Activated naive CD8-positive, alpha-beta T cell treated with anti-CD3 and anti-CD28 coated beads for 36 hours (primary cell): ENCODE measurements at regions not wholly inside any gene's neighbourhood (a gene's known extent, or its start where the extent isn't known, plus 50 kb on each side); places are given as distances from the start of the nearest gene placed in this dataset.

Experiments used
- DNase-seq: peaks from one replicate; pipeline ENCODE4 v3.0.0; 2021
- H3K27ac Mint-ChIP-seq: one replicate; pipeline ENCODE4 v1.8.0; 2022; ENCODE audit warnings: mild to moderate bottlenecking, moderate library complexity, mixed read lengths
- H3K27me3 Mint-ChIP-seq: one replicate; pipeline ENCODE4 v1.8.0; 2022; ENCODE audit warnings: mild to moderate bottlenecking, mixed read lengths
- H3K36me3 Mint-ChIP-seq: one replicate; pipeline ENCODE4 v1.8.0; 2021; ENCODE audit warnings: mild to moderate bottlenecking, mixed read lengths
- H3K4me1 Mint-ChIP-seq: one replicate; pipeline ENCODE4 v1.8.0; 2021; ENCODE audit warnings: mixed read lengths
- H3K4me3 Mint-ChIP-seq: one replicate; pipeline ENCODE4 v1.8.0; 2022; ENCODE audit warnings: mild to moderate bottlenecking, moderate library complexity, mixed read lengths
- H3K9me3 Mint-ChIP-seq: one replicate; pipeline ENCODE4 v1.8.0; 2022; ENCODE audit warnings: mixed read lengths

- no peak for DNase-seq
- Mint-ChIP-seq H3K27me3 (no peaks in the 10 kb centered on the region), H3K9me3 (no peaks in the 10 kb centered on the region), H3K4me1 (no peaks in the 10 kb centered on the region), H3K27ac (no peak overlapping the region), H3K36me3 (no peaks in the 10 kb centered on the region), H3K4me3 (no peak overlapping the region)
These were observed 249.5 kb upstream of the CLEC14A start for GRCh38 chr14:38505221-38505972.

DNA sequence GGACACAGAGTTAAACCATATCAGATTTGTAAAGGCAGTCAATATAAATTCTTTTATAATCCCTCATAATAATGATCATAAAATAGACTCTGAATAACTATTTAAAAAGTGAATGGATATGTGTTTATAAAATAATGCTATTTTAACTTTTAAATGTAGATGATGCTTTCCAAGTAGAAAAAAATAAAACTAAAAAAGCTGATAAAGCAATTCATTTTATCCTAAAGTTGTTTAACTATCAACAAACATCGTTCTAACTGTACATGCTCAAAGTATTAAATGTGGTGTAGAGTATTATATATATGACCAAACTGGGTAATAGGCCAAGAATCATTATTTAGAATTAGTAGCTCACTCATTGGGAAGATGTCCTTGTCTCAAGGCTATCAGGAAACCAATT lies 248.3 kb upstream of the CLEC14A start:
- no peaks in the 10 kb centered on the region for H3K9me3 Mint-ChIP-seq
- H3K4me3 Mint-ChIP-seq, result no peak overlapping the region
- no peak overlapping the region for H3K27ac Mint-ChIP-seq
- DNase-seq, result no peak
- no peaks in the 10 kb centered on the region for H3K27me3 Mint-ChIP-seq
- no peaks in the 10 kb centered on the region for H3K36me3 Mint-ChIP-seq
- no peaks in the 10 kb centered on the region for H3K4me1 Mint-ChIP-seq

DNA sequence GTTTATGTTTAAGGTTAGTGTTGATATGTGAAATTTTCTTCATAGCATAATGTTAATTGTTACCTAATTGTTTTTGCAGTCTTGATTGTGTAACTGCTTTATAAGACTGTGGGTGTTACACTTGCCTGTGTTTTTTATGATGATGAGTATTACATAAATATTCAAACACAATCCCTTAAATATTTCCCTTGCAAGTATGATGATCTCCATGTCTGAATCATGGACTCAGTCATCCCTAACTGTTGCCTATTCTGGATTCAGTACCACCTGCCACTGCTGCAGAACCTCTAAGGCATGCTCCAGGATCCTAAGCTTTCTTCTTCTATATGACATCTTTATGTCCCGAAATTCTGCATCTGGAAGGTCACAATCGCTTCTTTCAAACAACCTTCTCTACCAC lies 246.3 kb upstream of the CLEC14A start:
- H3K9me3 Mint-ChIP-seq, result no peaks in the 10 kb centered on the region

GRCh38 chr14:38500125-38500524 lies 244.2 kb upstream of the CLEC14A start:
- Mint-ChIP-seq H3K9me3 (no peaks in the 10 kb centered on the region), H3K4me3 (no peak overlapping the region), H3K27ac (no peak overlapping the region), H3K4me1 (no peaks in the 10 kb centered on the region), H3K27me3 (no peaks in the 10 kb centered on the region), H3K36me3 (no peaks in the 10 kb centered on the region)
- DNase-seq, result no peak

More for the DNA sequence above, 246.3 kb upstream of the CLEC14A start:
- H3K27me3 Mint-ChIP-seq, result no peaks in the 10 kb centered on the region
- H3K27ac Mint-ChIP-seq, result no peak overlapping the region
- no peak for DNase-seq
- H3K36me3 Mint-ChIP-seq, result no peaks in the 10 kb centered on the region
- H3K4me3 Mint-ChIP-seq, result no peak overlapping the region
- no peaks in the 10 kb centered on the region for H3K4me1 Mint-ChIP-seq

DNA sequence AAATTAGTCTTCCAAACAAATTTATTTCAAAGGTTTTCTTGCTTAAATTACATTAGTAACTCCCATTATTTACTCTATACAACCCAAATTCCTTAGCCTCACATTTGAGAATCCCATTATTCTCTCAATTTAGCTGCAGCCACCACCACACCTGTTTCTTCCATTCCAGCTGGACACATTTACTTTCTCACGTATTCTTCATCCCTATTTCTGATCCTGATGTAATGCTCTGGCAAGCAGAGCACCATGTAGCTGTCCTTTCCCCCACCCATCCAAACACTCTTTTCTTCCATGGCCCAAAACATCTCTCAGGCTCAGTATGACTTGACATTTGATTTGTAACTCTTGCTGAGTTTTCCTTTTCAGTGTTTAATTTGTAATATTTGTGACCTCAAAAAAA lies 240.2 kb upstream of the CLEC14A start:
- H3K36me3 Mint-ChIP-seq, result no peaks in the 10 kb centered on the region
- DNase-seq, result no peak
- peaks cover 2% of the 10 kb centered on the region for H3K9me3 Mint-ChIP-seq
- H3K27ac Mint-ChIP-seq, result no peak overlapping the region
- no peaks in the 10 kb centered on the region for H3K4me1 Mint-ChIP-seq
- no peak overlapping the region for H3K4me3 Mint-ChIP-seq
- H3K27me3 Mint-ChIP-seq, result no peaks in the 10 kb centered on the region

DNA sequence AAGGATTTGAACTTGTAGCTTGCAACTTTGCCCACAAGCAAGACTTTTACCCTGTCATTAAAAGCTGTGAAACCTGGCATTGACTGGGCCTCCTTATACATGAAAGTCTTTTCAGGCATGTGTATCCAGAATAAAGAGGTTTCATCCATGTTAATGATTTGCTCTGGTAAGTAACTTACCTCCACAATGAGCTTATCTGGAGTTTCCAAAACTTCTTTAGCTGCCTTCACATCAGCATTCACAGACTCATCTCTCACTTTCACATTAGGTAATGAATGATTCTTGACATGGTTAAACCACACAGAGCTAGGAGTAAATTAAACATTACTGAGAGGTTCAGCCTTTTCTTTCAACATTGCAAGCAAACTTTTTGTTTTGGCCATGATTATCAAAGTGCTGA lies 234.4 kb upstream of the CLEC14A start:
- H3K4me1 Mint-ChIP-seq, result no peaks in the 10 kb centered on the region
- no peak for DNase-seq
- no peaks in the 10 kb centered on the region for H3K27me3 Mint-ChIP-seq
- H3K9me3 Mint-ChIP-seq, result peaks cover 2% of the 10 kb centered on the region
- no peaks in the 10 kb centered on the region for H3K36me3 Mint-ChIP-seq
- H3K27ac Mint-ChIP-seq, result no peak overlapping the region
- no peak overlapping the region for H3K4me3 Mint-ChIP-seq

- no peaks in the 10 kb centered on the region for H3K9me3 Mint-ChIP-seq
These were observed 229.1 kb upstream of the CLEC14A start for GRCh38 chr14:38485026-38485425.

GRCh38 chr14:38481952-38482678 lies 226.2 kb upstream of the CLEC14A start:
- H3K4me3 Mint-ChIP-seq, result no peak overlapping the region
- H3K36me3 Mint-ChIP-seq, result no peaks in the 10 kb centered on the region
- H3K27me3 Mint-ChIP-seq, result no peaks in the 10 kb centered on the region
- H3K9me3 Mint-ChIP-seq, result peaks cover 15% of the 10 kb centered on the region
- H3K27ac Mint-ChIP-seq, result no peak overlapping the region
- DNase-seq, result no peak
- no peaks in the 10 kb centered on the region for H3K4me1 Mint-ChIP-seq

More at GRCh38 chr14:38485026-38485425, 229.1 kb upstream of the CLEC14A start:
- Mint-ChIP-seq H3K4me3 (no peak overlapping the region), H3K27me3 (no peaks in the 10 kb centered on the region), H3K36me3 (no peaks in the 10 kb centered on the region), H3K4me1 (no peaks in the 10 kb centered on the region), H3K27ac (no peak overlapping the region)
- no peak for DNase-seq

GRCh38 chr14:38469156-38469555 lies 213.3 kb upstream of the CLEC14A start:
- H3K4me3 Mint-ChIP-seq, result no peak overlapping the region
- no peaks in the 10 kb centered on the region for H3K27me3 Mint-ChIP-seq
- no peaks in the 10 kb centered on the region for H3K9me3 Mint-ChIP-seq
- no peak for DNase-seq
- H3K4me1 Mint-ChIP-seq, result no peaks in the 10 kb centered on the region
- no peaks in the 10 kb centered on the region for H3K36me3 Mint-ChIP-seq
- no peak overlapping the region for H3K27ac Mint-ChIP-seq

GRCh38 chr14:38442208-38442607 lies 186.3 kb upstream of the CLEC14A start:
- no peaks in the 10 kb centered on the region for H3K36me3 Mint-ChIP-seq
- peaks cover 10% of the 10 kb centered on the region for H3K9me3 Mint-ChIP-seq
- no peak overlapping the region for H3K27ac Mint-ChIP-seq
- no peaks in the 10 kb centered on the region for H3K4me1 Mint-ChIP-seq
- H3K27me3 Mint-ChIP-seq, result no peaks in the 10 kb centered on the region
- no peak for DNase-seq
- no peak overlapping the region for H3K4me3 Mint-ChIP-seq

DNA sequence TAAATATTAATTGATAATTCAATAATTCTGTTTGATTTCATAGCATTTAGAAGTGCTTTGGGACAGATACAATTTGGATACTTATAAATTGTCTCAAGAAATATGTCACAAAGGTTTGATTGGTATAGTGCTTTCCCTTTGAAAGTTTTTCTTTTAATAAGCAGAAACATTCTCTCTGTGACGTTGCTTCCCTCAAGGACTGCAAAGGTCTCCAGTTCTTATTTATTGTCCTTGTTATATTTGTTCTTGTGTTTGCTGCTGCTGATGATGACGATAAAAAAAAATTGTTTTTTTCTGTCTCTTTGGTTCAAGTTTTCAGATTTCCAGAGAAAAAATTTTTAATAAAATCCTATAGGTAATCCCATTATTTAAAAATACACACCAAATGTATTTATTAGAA lies 176.3 kb upstream of the CLEC14A start:
- Mint-ChIP-seq H3K9me3 (no peaks in the 10 kb centered on the region), H3K4me1 (no peaks in the 10 kb centered on the region), H3K4me3 (no peak overlapping the region), H3K27ac (no peak overlapping the region), H3K27me3 (peaks cover 6% of the 10 kb centered on the region), H3K36me3 (no peaks in the 10 kb centered on the region)
- no peak for DNase-seq

DNA sequence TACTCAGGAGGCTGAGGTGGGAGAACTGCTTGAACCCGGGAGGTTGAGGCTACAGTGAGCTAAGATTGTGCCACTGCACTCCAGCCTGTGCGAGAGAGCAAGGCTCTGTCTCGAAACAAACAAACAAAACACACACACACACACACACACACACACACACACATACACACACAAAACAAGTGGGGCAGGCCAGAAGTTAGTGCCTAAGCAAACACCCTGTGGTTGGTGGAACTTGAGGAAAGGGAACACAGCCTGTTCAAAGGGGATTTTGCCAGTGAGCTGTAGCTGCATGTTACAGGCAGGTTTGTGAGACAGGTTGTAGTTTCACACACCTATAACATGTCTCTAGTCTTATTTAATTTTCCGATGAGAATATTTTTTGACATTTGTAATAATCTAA lies 175.3 kb upstream of the CLEC14A start:
- no peaks in the 10 kb centered on the region for H3K9me3 Mint-ChIP-seq
- no peaks in the 10 kb centered on the region for H3K4me1 Mint-ChIP-seq
- H3K27me3 Mint-ChIP-seq, result peaks cover 6% of the 10 kb centered on the region
- no peak overlapping the region for H3K4me3 Mint-ChIP-seq
- H3K36me3 Mint-ChIP-seq, result no peaks in the 10 kb centered on the region
- DNase-seq, result no peak
- no peak overlapping the region for H3K27ac Mint-ChIP-seq

DNA sequence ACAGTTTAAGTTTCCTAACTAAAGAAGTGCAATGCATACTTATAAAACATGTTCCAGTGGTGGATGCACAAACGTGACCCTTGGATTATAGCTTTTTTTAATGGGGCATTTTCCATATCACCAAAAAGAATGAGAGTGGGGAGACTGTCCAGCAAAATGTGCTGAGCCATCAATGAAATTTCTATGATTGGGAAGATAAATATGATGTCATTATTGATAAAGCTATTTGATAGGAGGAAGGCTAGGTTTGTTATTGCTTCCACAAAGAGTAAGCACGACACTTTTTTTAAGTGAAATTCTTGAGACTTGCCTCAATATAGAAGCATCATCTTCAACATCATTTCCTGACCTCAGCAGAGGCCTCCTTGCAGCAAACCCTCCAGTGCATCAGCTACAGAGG lies 174.6 kb upstream of the CLEC14A start:
- Mint-ChIP-seq H3K4me3 (no peak overlapping the region), H3K4me1 (no peaks in the 10 kb centered on the region), H3K27me3 (peaks cover 6% of the 10 kb centered on the region), H3K9me3 (peaks cover 3% of the 10 kb centered on the region), H3K36me3 (no peaks in the 10 kb centered on the region), H3K27ac (no peak overlapping the region)
- no peak for DNase-seq

GRCh38 chr14:38425324-38425976 lies 169.6 kb upstream of the CLEC14A start:
- H3K9me3 Mint-ChIP-seq, result peaks cover 16% of the 10 kb centered on the region
- no peak overlapping the region for H3K4me3 Mint-ChIP-seq
- no peaks in the 10 kb centered on the region for H3K4me1 Mint-ChIP-seq
- peaks cover 6% of the 10 kb centered on the region for H3K27me3 Mint-ChIP-seq
- no peak overlapping the region for H3K27ac Mint-ChIP-seq
- peaks cover 2% of the 10 kb centered on the region for H3K36me3 Mint-ChIP-seq
- no peak for DNase-seq

GRCh38 chr14:38420048-38420447 lies 164.2 kb upstream of the CLEC14A start:
- H3K9me3 Mint-ChIP-seq, result peaks cover 14% of the 10 kb centered on the region
- H3K4me1 Mint-ChIP-seq, result no peaks in the 10 kb centered on the region
- peaks cover 2% of the 10 kb centered on the region for H3K36me3 Mint-ChIP-seq
- no peak overlapping the region for H3K27ac Mint-ChIP-seq
- no peak overlapping the region for H3K4me3 Mint-ChIP-seq
- DNase-seq, result no peak
- H3K27me3 Mint-ChIP-seq, result no peaks in the 10 kb centered on the region
